ENCODE measurements at regions not wholly inside any gene's neighbourhood (a gene's known extent, or its start where the extent isn't known, plus 50 kb on each side); places are given as distances from the start of the nearest gene placed in this dataset.
A peak's percentile ranks its signal among the peaks of the same experiment; 100 is the strongest.

DNA sequence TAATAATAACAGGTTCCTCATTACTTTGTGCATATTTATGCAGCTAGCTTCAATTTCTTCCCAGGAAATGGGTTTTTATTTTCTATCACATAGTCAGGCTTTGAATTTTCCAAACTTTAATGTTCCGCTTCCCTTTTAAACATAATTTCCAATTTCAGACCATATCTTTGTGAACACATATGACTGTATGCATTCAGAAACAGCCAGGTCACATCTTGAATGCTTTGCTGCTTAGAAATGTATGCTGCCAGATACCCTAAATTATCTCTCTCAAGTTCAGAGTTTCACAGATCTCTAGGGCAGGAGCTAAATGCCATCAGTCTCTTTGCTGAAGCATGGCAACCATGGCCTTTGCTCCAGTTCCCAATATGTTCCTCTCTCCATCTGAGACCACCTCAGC lies 2203.8 kb downstream of the LRRC4C start:
- intact Hi-C loops (cut with micrococcal nuclease; ENCODE audit: unreplicated experiment): no loop called here
- no peaks in the 10 kb centered on the region for H4K20me1 ChIP-seq (ENCODE audit: insufficient read depth, low read length)

DNA sequence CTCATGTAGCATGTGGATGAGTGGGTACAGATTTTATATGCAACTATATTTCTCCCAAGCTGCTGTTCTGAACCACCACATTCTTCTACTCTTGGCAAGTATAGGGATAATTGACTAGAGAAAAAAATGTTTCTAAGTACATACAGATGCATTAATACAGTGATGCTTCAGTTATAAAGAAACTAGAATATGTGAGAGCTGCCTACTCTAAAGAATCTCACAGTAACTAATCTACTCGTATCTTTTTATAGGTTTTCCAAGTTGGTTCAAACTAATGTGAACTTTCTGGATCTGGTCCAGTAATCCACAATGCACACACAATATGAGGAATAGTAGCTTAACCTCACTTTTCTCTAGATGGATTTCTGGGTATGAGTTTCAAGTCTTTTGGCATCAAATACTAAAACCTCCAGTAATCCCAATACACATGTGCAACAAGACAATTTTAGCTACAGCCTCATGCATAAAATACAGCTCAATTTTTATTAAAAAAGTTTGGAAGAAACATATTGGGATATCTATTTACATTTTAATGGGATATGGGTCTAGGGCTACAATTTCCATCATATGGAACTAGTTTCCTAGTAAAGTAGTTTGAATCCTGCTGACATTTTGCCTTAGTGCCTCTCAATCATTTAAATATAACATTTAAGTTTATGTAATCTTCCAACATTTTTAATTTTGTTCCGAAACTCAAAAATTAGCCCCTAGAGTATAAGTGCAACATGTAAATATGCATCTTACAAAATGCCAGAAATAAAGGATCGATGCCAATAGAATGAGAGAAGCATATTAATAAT lies 2209.7 kb downstream of the LRRC4C start:
- Histone ChIP-seq H3K4me1 (ENCODE audit: insufficient read depth, low read length) (no peaks in the 10 kb centered on the region), H3K36me3 (replicated peaks in 1 of 2; ENCODE audit: control insufficient read depth in 1 of 2, insufficient read depth in 2 of 2, low read length in 2 of 2) (no peaks in the 10 kb centered on the region), H3K4me3 (replicated peaks in 1 of 3; ENCODE audit: insufficient read depth in 1 of 3, low read depth in 2 of 3, low read length in 3 of 3) (no peak overlapping the region), H3K9me3 (ENCODE audit: low read length) (peaks cover 13% of the 10 kb centered on the region), H3K4me2 (ENCODE audit: low read depth, low read length) (no peak overlapping the region), H3K9ac (ENCODE audit: insufficient read depth, low read depth, low read length) (no peak overlapping the region), H3K27me3 (ENCODE audit: control insufficient read depth in 1 of 2, insufficient read depth in 2 of 2, low read length in 2 of 2) (no peaks in the 10 kb centered on the region), H3K27ac (ENCODE audit: extremely low read length, insufficient read depth, low read length) (no peak overlapping the region), H3K79me2 (ENCODE audit: insufficient read depth, low read length) (no peaks in the 10 kb centered on the region), H2AFZ (ENCODE audit: low read length) (no peak overlapping the region), H4K20me1 (ENCODE audit: insufficient read depth, low read length) (no peaks in the 10 kb centered on the region)
- in situ Hi-C loops (cut with HindIII; ENCODE audit: extremely low pct_ligation_motif_present, low pct_unique_long_range_greater_than_20kb): no loop called here
- ATAC-seq: no peak
- BruUV-seq (replicated peaks): no TSS peak
- CTCF ChIA-PET (ENCODE audit: low intra/inter-chr PET ratio, low total read pairs): no interaction called here
- POLR2A ChIA-PET: no interaction called here
- 0% methylated on average over 3 of the region's 3 CpGs for WGBS (ENCODE audit: low lambda C conversion rate)
- intact Hi-C loops (cut with micrococcal nuclease; ENCODE audit: unreplicated experiment): no loop called here
- FAIRE-seq: no peak
- no peak for DNase-seq (ENCODE audit: low spot score)
- no peak for TF ChIP-seq ERF (CRISPR knock-in tag; IDR thresholded peaks at IDR 0.05)
- no peak for TF ChIP-seq ZBTB44 (CRISPR knock-in tag; IDR thresholded peaks at IDR 0.05)
- TF ChIP-seq, protein P1, sequence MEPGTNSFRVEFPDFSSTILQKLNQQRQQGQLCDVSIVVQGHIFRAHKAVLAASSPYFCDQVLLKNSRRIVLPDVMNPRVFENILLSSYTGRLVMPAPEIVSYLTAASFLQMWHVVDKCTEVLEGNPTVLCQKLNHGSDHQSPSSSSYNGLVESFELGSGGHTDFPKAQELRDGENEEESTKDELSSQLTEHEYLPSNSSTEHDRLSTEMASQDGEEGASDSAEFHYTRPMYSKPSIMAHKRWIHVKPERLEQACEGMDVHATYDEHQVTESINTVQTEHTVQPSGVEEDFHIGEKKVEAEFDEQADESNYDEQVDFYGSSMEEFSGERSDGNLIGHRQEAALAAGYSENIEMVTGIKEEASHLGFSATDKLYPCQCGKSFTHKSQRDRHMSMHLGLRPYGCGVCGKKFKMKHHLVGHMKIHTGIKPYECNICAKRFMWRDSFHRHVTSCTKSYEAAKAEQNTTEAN (CRISPR knock-in tag; conservative IDR thresholded peaks at IDR 0.05): no peak
- TF ChIP-seq ZNF670 (CRISPR knock-in tag; IDR thresholded peaks at IDR 0.05; ENCODE audit: borderline replicate concordance): no peak
- no peak for TF ChIP-seq KAT7 (CRISPR knock-in tag; IDR thresholded peaks at IDR 0.05; ENCODE audit: borderline replicate concordance)
- TF ChIP-seq ZBTB20 (CRISPR knock-in tag; IDR thresholded peaks at IDR 0.05; ENCODE audit: borderline replicate concordance, low read depth): no peak
- TF ChIP-seq SMARCE1 (IDR thresholded peaks at IDR 0.05; ENCODE audit: borderline replicate concordance): no peak
- TF ChIP-seq HOXA3 (CRISPR knock-in tag; IDR thresholded peaks at IDR 0.05): no peak
- TF ChIP-seq SKI (IDR thresholded peaks at IDR 0.05; ENCODE audit: partially characterized antibody): no peak
- TF ChIP-seq TAF1 (CRISPR knock-in tag; IDR thresholded peaks at IDR 0.05): no peak

More for the DNA sequence above, 2203.8 kb downstream of the LRRC4C start:
- no TSS peak for BruUV-seq (replicated peaks)
- WGBS (ENCODE audit: low lambda C conversion rate): 55% methylated on average over 1 of the region's 1 CpG
- DNase-seq (ENCODE audit: low spot score): no peak
- H3K27ac ChIP-seq (ENCODE audit: extremely low read length, insufficient read depth, low read length): no peak overlapping the region
- no peaks in the 10 kb centered on the region for H3K79me2 ChIP-seq (ENCODE audit: insufficient read depth, low read length)
- H3K9ac ChIP-seq (ENCODE audit: insufficient read depth, low read depth, low read length): no peak overlapping the region
- no peaks in the 10 kb centered on the region for H3K27me3 ChIP-seq (ENCODE audit: control insufficient read depth in 1 of 2, insufficient read depth in 2 of 2, low read length in 2 of 2)
- H3K4me3 ChIP-seq (replicated peaks in 1 of 3; ENCODE audit: insufficient read depth in 1 of 3, low read depth in 2 of 3, low read length in 3 of 3): no peak overlapping the region
- FAIRE-seq: no peak
- peaks cover 46% of the 10 kb centered on the region for H3K9me3 ChIP-seq (ENCODE audit: low read length)
- H2AFZ ChIP-seq (ENCODE audit: low read length): no peak overlapping the region
- TF ChIP-seq ZFP91 (CRISPR knock-in tag; IDR thresholded peaks at IDR 0.05; ENCODE audit: borderline replicate concordance) (no peak), ZNF841 (CRISPR knock-in tag; IDR thresholded peaks at IDR 0.05; ENCODE audit: borderline replicate concordance) (peak; percentile 94)
- ATAC-seq: no peak
- no peaks in the 10 kb centered on the region for H3K36me3 ChIP-seq (replicated peaks in 1 of 2; ENCODE audit: control insufficient read depth in 1 of 2, insufficient read depth in 2 of 2, low read length in 2 of 2)
- no peaks in the 10 kb centered on the region for H3K4me1 ChIP-seq (ENCODE audit: insufficient read depth, low read length)
- CTCF ChIA-PET (ENCODE audit: low intra/inter-chr PET ratio, low total read pairs): no interaction called here
- POLR2A ChIA-PET: no interaction called here
- no peak overlapping the region for H3K4me2 ChIP-seq (ENCODE audit: low read depth, low read length)
- in situ Hi-C loops (cut with HindIII; ENCODE audit: extremely low pct_ligation_motif_present, low pct_unique_long_range_greater_than_20kb): no loop called here

All from HepG2 (cell line).